RPMI7951 (cell line): ENCODE measurements at regions not wholly inside any gene's neighbourhood (a gene's known extent, or its start where the extent isn't known, plus 50 kb on each side); places are given as distances from the start of the nearest gene placed in this dataset.
A peak's percentile ranks its signal among the peaks of the same experiment; 100 is the strongest.

Experiments
- DNase-seq: peaks from one replicate; pipeline ENCODE4 v3.0.0-alpha.2; 2012; ENCODE audit warnings: low read depth

- no peak for DNase-seq
Observed at GRCh38 chr19:31120952-31121351, 228.3 kb downstream of the TSHZ3 start.

- peak; percentile 66 for DNase-seq
Observed at GRCh38 chr19:31119951-31120690, 229.1 kb downstream of the TSHZ3 start.

GRCh38 chr19:31118986-31119385, 230.2 kb downstream of the TSHZ3 start:
- no peak for DNase-seq

DNA sequence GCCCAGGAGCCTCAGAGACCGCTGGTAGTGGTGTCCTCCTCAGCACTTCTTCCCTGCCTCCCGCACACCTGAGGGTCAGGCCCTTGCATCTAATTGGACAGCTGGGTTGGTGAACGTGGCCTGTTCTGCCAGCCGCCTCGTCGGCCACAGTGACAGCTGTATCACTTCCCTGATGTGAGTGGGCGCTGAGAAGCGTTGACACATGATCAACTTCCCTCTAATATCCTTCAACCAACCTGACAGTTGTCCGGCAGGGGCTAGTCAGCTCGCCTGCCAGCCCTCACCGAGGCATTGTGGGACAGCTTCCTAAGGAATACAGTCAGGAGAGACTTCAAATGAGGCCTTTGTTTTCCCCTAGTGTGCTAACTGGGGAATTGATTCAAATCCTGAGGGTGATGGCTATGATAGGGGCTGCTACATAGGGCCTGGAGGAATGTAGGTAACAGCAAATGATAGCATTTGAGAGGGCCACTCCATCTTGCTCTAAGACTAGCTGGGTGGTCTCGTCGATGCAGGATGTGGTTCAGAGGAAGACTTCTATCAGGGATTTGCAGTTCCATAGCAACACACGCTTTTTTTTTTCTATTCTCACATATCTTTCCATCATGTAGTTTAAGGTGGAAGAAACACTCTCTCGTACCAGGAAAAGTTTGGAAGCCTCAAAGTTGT, 230.8 kb downstream of the TSHZ3 start:
- DNase-seq = no peak

DNA sequence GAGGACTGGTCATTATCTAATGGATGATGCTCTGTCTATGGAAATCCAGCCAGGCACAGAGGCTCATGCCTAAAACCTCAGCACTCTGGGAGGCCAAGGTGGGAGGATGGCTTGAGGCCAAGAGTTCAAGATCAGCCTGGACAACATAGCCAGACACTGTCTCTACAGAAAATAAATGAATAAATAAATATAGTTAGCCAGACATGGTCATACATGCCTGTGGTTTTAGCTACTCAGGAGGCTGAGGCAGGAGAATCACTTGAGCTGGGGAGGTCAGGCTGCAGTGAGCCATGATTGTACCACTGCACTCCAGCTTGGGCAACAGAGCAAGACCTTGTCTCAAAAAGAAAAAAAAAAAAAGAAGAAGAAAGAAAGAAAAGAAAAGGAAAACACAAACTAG, 234.7 kb downstream of the TSHZ3 start:
- DNase-seq = no peak

DNA sequence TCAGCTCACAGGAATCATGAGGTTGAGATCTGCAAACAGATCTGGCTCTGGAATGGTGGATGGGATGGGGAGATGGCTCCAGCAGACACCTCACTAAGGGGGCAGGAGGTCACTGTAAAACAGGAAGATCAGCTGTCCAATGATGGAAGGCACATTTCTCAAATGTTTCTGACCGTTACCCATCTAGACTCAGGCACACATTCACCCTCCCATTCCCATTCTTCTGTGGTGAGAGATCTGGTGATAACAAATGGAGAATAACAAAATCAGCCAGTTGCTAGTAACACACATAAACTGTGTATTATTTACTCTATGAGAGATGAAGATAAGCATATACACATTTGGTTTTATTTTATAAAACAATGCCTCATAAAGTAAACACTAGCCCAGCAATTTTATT, 235.9 kb downstream of the TSHZ3 start:
- peak; percentile 55 for DNase-seq

DNA sequence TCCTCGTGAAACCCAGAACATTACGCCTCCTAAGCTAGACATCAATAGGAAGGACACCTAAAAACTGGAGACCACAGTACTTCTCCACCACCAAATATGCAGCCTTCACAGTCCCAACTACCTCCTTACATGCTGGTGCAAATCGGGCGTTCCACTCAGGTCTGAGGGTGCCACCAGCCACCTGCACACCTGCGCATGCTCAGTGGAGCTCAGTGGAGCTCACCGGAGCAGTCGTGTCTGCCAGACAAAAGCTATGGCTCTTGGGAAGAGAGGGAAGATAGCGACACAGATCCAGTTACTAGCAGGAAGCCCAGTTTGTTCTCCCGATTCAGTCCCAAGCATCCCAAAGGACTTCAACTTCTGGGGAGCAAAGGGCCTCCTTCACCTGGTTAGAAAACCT, 237.1 kb downstream of the TSHZ3 start:
- no peak for DNase-seq

DNA sequence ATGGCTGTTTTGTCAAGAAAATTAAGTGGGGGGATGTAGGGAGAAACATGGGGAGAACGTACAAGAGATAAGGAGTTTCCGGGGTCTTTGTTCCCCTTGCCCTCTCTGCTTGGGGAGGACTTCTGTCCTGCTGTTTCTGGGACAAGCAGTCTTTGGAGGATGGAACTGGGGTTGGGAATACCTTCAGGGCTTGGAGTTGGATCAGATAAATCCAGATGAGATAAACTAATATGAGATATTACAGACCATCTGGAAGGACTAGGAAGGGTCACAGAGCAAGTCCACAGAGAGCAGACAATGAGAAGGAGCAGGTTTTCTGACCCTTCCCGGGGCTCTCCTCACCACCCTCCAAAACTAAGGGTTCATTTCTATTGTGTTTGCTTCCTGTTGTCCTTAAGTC, 237.5 kb downstream of the TSHZ3 start:
- DNase-seq = no peak

DNA sequence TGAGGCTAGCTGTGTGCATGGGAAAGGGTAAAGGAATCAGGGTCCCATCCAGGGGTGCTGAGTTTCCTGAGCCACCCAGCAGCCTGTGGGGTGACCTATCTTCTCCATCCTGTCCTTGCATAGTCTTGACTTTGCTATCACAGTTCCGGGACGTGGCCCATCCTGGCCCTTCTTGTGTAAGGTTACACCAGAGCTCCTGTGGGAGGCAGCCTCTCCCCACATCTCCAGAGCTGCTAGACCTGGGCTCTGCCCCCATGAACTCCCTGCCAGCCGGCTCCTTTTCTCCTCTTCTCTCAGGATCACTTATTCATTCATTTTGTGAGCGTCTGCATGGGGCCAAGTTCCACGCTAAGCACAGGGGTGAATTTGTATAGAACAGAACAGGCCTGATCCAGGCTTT, 238.9 kb downstream of the TSHZ3 start:
- peak; percentile 70 for DNase-seq

GRCh38 chr19:31109636-31110035, 239.6 kb downstream of the TSHZ3 start:
- no peak for DNase-seq

- DNase-seq = no peak
Observed at GRCh38 chr19:31107096-31107495, 242.1 kb downstream of the TSHZ3 start.

- DNase-seq = no peak
Observed at GRCh38 chr19:31105761-31106160, 243.5 kb downstream of the TSHZ3 start.

DNA sequence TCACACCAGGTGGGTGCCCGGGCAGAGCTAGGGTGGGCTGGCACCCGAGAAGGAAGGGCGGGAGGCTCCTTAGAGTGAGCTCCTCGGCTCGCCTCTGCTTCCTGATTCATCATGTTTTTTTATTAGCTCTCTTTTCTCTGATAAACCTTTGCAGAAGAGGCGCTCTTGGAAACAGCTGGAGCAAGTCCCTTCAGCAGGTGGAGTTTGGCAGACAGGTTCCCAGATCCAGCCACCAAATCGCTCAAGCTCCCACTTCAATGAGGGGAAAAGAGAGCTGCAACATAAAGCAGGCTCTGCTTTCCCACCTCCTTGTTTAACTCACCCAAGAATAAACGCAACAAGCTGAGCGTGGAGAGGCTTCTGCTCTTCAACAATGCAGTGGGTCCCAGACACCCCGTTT, 244.8 kb downstream of the TSHZ3 start:
- no peak for DNase-seq

GRCh38 chr19:31103228-31103627, 246.0 kb downstream of the TSHZ3 start:
- no peak for DNase-seq

- DNase-seq = no peak
Observed at GRCh38 chr19:31102674-31103073, 246.6 kb downstream of the TSHZ3 start.

- DNase-seq = no peak
Observed at GRCh38 chr19:31100981-31101380, 248.3 kb downstream of the TSHZ3 start.

DNA sequence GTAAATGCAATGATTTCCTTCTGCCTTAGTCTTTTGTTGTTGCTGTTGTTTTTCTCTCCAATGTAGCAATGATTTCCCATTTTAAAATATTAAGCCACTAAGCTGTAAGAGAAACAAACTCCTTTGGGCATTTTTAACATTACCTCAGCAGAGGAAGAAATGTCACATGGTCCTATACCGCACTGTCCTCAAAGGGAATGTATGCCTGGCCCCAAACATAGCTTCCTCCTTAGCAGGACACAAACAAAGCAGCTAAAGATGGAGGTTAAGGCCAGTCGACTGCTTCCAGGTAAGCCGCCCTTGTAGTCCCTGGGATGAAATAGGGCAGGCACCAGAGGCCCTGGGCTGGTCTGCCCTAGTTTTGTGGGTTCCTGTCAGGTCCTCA, 249.0 kb downstream of the TSHZ3 start:
- no peak for DNase-seq

GRCh38 chr19:31099515-31100205, 249.6 kb downstream of the TSHZ3 start:
- DNase-seq = no peak

- DNase-seq = no peak
Observed at GRCh38 chr19:31098836-31099235, 250.4 kb downstream of the TSHZ3 start.

GRCh38 chr19:31096935-31097545, 252.2 kb downstream of the TSHZ3 start:
- no peak for DNase-seq

DNA sequence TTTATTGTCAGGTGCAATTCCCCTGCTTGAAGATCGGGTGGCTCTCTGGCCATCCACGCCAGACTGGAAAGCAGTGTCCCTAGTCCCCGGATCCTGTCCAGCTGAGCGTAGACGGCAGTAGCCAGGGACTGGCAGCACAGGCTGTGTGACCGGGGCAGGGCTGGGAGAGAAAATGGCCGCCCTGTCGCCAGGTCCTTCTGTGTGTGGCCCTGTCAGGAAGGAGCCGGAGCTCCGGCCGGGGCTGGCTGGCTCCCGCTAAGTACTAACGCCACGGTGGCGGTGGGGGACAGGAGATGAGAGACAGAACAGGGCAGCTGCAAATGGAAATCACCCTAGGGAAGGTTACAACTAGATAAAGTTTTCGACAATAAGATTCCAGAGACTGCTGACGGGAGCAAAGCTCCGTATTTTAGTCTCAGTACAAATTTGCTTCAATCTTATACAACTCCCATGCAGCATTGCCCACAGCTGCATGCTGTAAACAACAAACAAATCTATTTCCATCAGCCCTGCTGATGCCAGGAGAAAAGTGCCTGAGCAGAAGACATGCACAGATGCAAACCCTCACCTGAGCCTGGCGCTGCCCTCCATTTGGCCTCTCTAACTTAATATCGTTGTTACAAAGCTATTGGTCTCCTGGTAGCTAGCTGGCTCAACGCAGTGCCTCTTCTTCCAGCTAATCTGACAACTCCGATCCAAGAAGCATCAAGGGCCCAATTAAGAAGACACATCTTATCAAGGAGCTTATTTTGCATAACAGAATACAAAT, 253.0 kb downstream of the TSHZ3 start:
- no peak for DNase-seq
